ENCODE measurements at regions not wholly inside any gene's neighbourhood (a gene's known extent, or its start where the extent isn't known, plus 50 kb on each side); places are given as distances from the start of the nearest gene placed in this dataset.
"Not testable (repeated sequence)": the region's sequence is repeated elsewhere in the genome, so short reads cannot be mapped to it uniquely, and the experiment has no call there.

- DNase-seq: no peak
These were observed 98.4 kb upstream of the TARDBP start for GRCh38 chr1:10914056-10914455.

GRCh38 chr1:10915594-10915993 lies 96.9 kb upstream of the TARDBP start:
- no peak for DNase-seq

GRCh38 chr1:10916311-10916710 lies 96.1 kb upstream of the TARDBP start:
- no peak for DNase-seq

GRCh38 chr1:10916991-10917390 lies 95.5 kb upstream of the TARDBP start:
- no peak for DNase-seq

GRCh38 chr1:10917513-10918454 lies 94.7 kb upstream of the TARDBP start:
- peak; percentile 43 for DNase-seq

- DNase-seq: no peak
These were observed 93.9 kb upstream of the TARDBP start for GRCh38 chr1:10918531-10918930.

GRCh38 chr1:10920063-10920626 lies 92.3 kb upstream of the TARDBP start:
- no peak for DNase-seq

- not testable (repeated sequence) for DNase-seq
These were observed 90.0 kb upstream of the TARDBP start for GRCh38 chr1:10922315-10923060.

- no peak for DNase-seq
These were observed 88.4 kb upstream of the TARDBP start for GRCh38 chr1:10924030-10924429.

- no peak for DNase-seq
These were observed 83.8 kb upstream of the TARDBP start for GRCh38 chr1:10928654-10929053.

- DNase-seq: peak; percentile 64
These were observed 80.4 kb upstream of the TARDBP start for GRCh38 chr1:10932088-10932487.

- no peak for DNase-seq
These were observed 78.2 kb upstream of the TARDBP start for GRCh38 chr1:10934150-10934818.

- DNase-seq: no peak
These were observed 77.2 kb upstream of the TARDBP start for GRCh38 chr1:10935246-10935645.

GRCh38 chr1:10935724-10936123 lies 76.7 kb upstream of the TARDBP start:
- no peak for DNase-seq

GRCh38 chr1:10936998-10937901 lies 75.2 kb upstream of the TARDBP start:
- no peak for DNase-seq

- no peak for DNase-seq
These were observed 73.6 kb upstream of the TARDBP start for GRCh38 chr1:10938741-10939417.

GRCh38 chr1:10939654-10940450 lies 72.6 kb upstream of the TARDBP start:
- peak; percentile 18 for DNase-seq

GRCh38 chr1:10940451-10940804 lies 72.0 kb upstream of the TARDBP start:
- no peak for DNase-seq

- DNase-seq: no peak
These were observed 71.6 kb upstream of the TARDBP start for GRCh38 chr1:10940838-10941237.

GRCh38 chr1:10941891-10942541 lies 70.4 kb upstream of the TARDBP start:
- DNase-seq: peak; percentile 73

Data from hematopoietic multipotent progenitor cell treated with erythropoietin and hydrocortisone succinate and interleukin-3 and kit ligand, for 6 days (in vitro differentiated cells).